GM23338 (cell line): ENCODE measurements at regions not wholly inside any gene's neighbourhood (a gene's known extent, or its start where the extent isn't known, plus 50 kb on each side); places are given as distances from the start of the nearest gene placed in this dataset.

ENCODE experiments used
- ATAC-seq: fragments of 200-7000 bp; cut with Tn5 transposase; 3 replicates; pipeline ENCODE4 v1.9.1; 2020
- DNase-seq: peaks from one replicate; pipeline ENCODE4 v3.0.0-alpha.2; 2015; ENCODE audit warnings: low spot score
- H2AFZ ChIP-seq: fragments of 200-600 bp; sonication (generic); 2 replicates; pipeline ENCODE4 v1.8.0; 2016; ENCODE audit warnings: antibody characterized with exemption, mild to moderate bottlenecking, moderate library complexity
- H3F3A ChIP-seq: fragments of 200-600 bp; sonication (generic); replicated peaks from 2 replicates; pipeline ENCODE4 v1.8.0; 2017; ENCODE audit warnings: antibody characterized with exemption, mixed run types, low read depth
- H3K27ac ChIP-seq: fragments of 200-600 bp; sonication (generic); 2 replicates; pipeline ENCODE4 v1.6.1; 2016; ENCODE audit warnings: low read depth
- H3K27me3 ChIP-seq: fragments of 200-600 bp; sonication (generic); 2 replicates; pipeline ENCODE4 v1.8.0; 2016; ENCODE audit warnings: mild to moderate bottlenecking, mixed run types, moderate library complexity; ENCODE audit not compliant: insufficient read depth
- H3K36me3 ChIP-seq: fragments of 200-600 bp; sonication (generic); 2 replicates; pipeline ENCODE4 v1.8.0; 2016; ENCODE audit warnings: mild to moderate bottlenecking; ENCODE audit not compliant: insufficient read depth
- H3K4me1 ChIP-seq: fragments of 200-600 bp; sonication (generic); 2 replicates; pipeline ENCODE4 v1.8.0; 2016; ENCODE audit warnings: mild to moderate bottlenecking, moderate library complexity; ENCODE audit not compliant: insufficient read depth
- H3K4me2 ChIP-seq: fragments of 200-600 bp; sonication (generic); 2 replicates; pipeline ENCODE4 v1.7.1; 2017; ENCODE audit warnings: mixed run types
- H3K4me3 ChIP-seq: fragments of 200-600 bp; sonication (generic); 2 replicates; pipeline ENCODE4 v1.6.1; 2016; ENCODE audit warnings: mixed run types
- H3K79me2 ChIP-seq: fragments of 200-600 bp; sonication (generic); replicated peaks from 2 replicates; pipeline ENCODE4 v1.8.0; 2017; ENCODE audit warnings: mild to moderate bottlenecking; ENCODE audit not compliant: insufficient read depth
- H3K9me2 ChIP-seq: fragments of 200-600 bp; sonication (generic); 2 replicates; pipeline ENCODE4 v1.8.0; 2017; ENCODE audit not compliant: insufficient read depth
- H4K20me1 ChIP-seq: fragments of 200-600 bp; sonication (generic); replicated peaks from 2 replicates; pipeline ENCODE4 v1.8.0; 2017; ENCODE audit warnings: mild to moderate bottlenecking; ENCODE audit not compliant: insufficient read depth
- H3K27ac Mint-ChIP-seq: 2 replicates; pipeline ENCODE4 v1.8.0; 2020; ENCODE audit warnings: inconsistent platforms, mild to moderate bottlenecking, moderate library complexity, mixed read lengths
- H3K27me3 Mint-ChIP-seq: 3 replicates; pipeline ENCODE4 v1.8.0; 2022; ENCODE audit warnings: low read depth, mild to moderate bottlenecking, moderate library complexity, mixed read lengths, inconsistent platforms; ENCODE audit not compliant: insufficient read depth, poor library complexity
- H3K36me3 Mint-ChIP-seq: 3 replicates; pipeline ENCODE4 v1.8.0; 2021; ENCODE audit warnings: low read depth, mild to moderate bottlenecking, inconsistent platforms, moderate library complexity, mixed read lengths
- H3K4me1 Mint-ChIP-seq: 3 replicates; pipeline ENCODE4 v1.8.0; 2020; ENCODE audit warnings: mild to moderate bottlenecking, inconsistent platforms, mixed read lengths
- H3K4me3 Mint-ChIP-seq: 3 replicates; pipeline ENCODE4 v1.8.0; 2021; ENCODE audit warnings: moderate library complexity, mild to moderate bottlenecking, inconsistent platforms, mixed read lengths
- H3K9me3 Mint-ChIP-seq: 3 replicates; pipeline ENCODE4 v1.8.0; 2020; ENCODE audit warnings: moderate library complexity, mild to moderate bottlenecking, inconsistent platforms, mixed read lengths
- CREB1 ChIP-seq: fragments of 250-450 bp; sonication (Bioruptor Pico); IDR thresholded peaks from 2 replicates; pipeline ENCODE4 v1.5.0; 2020; ENCODE audit warnings: low read depth, mild to moderate bottlenecking, moderate library complexity
- EZH2 ChIP-seq: fragments of 200-600 bp; sonication (generic); IDR thresholded peaks from one replicate; pipeline ENCODE4 v1.8.0; 2017; ENCODE audit warnings: antibody characterized with exemption, mild to moderate bottlenecking, low read depth; ENCODE audit not compliant: unreplicated experiment
- EZH2phosphoT487 ChIP-seq: fragments of 200-600 bp; sonication (generic); IDR thresholded peaks from one replicate; pipeline ENCODE4 v1.8.1; 2018; ENCODE audit warnings: antibody characterized with exemption; ENCODE audit not compliant: unreplicated experiment
- JUNB ChIP-seq: IDR thresholded peaks from one replicate; pipeline ENCODE4 v1.6.1; 2016; ENCODE audit warnings: antibody characterized with exemption; ENCODE audit not compliant: unreplicated experiment
- NANOG ChIP-seq: IDR thresholded peaks from 2 replicates; pipeline ENCODE4 v1.6.1; 2016; ENCODE audit warnings: antibody characterized with exemption, borderline replicate concordance
- POLR2AphosphoS5 ChIP-seq: IDR thresholded peaks from 2 replicates; pipeline ENCODE4 v1.6.1; 2016; ENCODE audit warnings: antibody characterized with exemption, low read depth
- ZNF114 ChIP-seq: fragments of 250-450 bp; sonication (Bioruptor Pico); IDR thresholded peaks from 2 replicates; pipeline ENCODE4 v1.5.0; 2020; ENCODE audit warnings: mild to moderate bottlenecking, moderate library complexity
- TF ChIP-seq, protein P1 (sequence below): fragments of 250-450 bp; sonication (Bioruptor Pico); IDR thresholded peaks from 2 replicates; pipeline ENCODE4 v1.5.0; 2020; ENCODE audit warnings: mild to moderate bottlenecking, moderate library complexity
- TF ChIP-seq, protein P2 (sequence below): IDR thresholded peaks from one replicate; pipeline ENCODE4 v1.6.1; 2018; ENCODE audit warnings: antibody characterized with exemption; ENCODE audit not compliant: unreplicated experiment
- TF ChIP-seq, protein P3 (sequence below), 2 experiments: fragments of 200-600 bp in 1 of 2; sonication (generic) in 1 of 2; conservative IDR thresholded peaks; 2 replicates each; pipeline versions ENCODE4 v1.5.1 to v1.6.1; 2016 to 2017; ENCODE audit warnings: antibody characterized with exemption in 2 of 2, low read depth in 2 of 2, mild to moderate bottlenecking in 2 of 2, moderate library complexity in 1 of 2
- TF ChIP-seq, protein P4 (sequence below): IDR thresholded peaks from 2 replicates; pipeline ENCODE4 v1.6.1; 2016; ENCODE audit warnings: antibody characterized with exemption

DNA sequence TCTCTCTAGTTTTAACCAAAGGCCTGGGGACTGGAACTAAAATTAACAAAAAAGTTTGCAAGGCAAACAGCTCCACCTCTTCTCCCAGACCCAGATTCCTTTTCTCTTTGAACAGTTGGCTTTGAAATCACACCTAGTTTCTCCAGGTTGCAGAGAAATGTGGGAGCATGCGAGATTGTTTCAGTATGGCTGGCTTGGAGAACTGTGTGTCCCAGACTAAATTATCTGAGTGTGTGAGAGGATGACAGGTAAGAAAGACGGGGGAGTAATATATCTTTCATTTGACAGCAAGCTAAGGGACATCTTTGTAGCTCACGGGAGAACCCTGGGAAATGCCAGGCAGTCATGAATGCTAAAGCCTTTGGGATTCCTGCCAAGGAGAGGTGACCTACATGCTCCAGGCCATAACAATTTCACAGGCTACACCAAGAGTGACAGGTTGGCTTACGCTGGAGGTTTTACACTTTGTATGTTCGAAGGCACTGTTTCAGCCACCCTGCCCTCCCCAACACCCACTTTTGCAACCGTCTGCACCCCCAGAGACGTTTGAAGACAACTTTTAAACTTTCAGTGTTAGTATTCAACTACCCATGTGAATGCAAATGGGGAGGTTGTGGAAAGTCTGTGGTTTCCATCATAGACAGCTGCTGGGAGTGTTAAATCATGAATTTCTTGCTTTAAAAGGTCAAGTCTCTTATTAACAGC is 109.3 kb upstream of the SNX19 start (continued):
- TF ChIP-seq, protein P1, sequence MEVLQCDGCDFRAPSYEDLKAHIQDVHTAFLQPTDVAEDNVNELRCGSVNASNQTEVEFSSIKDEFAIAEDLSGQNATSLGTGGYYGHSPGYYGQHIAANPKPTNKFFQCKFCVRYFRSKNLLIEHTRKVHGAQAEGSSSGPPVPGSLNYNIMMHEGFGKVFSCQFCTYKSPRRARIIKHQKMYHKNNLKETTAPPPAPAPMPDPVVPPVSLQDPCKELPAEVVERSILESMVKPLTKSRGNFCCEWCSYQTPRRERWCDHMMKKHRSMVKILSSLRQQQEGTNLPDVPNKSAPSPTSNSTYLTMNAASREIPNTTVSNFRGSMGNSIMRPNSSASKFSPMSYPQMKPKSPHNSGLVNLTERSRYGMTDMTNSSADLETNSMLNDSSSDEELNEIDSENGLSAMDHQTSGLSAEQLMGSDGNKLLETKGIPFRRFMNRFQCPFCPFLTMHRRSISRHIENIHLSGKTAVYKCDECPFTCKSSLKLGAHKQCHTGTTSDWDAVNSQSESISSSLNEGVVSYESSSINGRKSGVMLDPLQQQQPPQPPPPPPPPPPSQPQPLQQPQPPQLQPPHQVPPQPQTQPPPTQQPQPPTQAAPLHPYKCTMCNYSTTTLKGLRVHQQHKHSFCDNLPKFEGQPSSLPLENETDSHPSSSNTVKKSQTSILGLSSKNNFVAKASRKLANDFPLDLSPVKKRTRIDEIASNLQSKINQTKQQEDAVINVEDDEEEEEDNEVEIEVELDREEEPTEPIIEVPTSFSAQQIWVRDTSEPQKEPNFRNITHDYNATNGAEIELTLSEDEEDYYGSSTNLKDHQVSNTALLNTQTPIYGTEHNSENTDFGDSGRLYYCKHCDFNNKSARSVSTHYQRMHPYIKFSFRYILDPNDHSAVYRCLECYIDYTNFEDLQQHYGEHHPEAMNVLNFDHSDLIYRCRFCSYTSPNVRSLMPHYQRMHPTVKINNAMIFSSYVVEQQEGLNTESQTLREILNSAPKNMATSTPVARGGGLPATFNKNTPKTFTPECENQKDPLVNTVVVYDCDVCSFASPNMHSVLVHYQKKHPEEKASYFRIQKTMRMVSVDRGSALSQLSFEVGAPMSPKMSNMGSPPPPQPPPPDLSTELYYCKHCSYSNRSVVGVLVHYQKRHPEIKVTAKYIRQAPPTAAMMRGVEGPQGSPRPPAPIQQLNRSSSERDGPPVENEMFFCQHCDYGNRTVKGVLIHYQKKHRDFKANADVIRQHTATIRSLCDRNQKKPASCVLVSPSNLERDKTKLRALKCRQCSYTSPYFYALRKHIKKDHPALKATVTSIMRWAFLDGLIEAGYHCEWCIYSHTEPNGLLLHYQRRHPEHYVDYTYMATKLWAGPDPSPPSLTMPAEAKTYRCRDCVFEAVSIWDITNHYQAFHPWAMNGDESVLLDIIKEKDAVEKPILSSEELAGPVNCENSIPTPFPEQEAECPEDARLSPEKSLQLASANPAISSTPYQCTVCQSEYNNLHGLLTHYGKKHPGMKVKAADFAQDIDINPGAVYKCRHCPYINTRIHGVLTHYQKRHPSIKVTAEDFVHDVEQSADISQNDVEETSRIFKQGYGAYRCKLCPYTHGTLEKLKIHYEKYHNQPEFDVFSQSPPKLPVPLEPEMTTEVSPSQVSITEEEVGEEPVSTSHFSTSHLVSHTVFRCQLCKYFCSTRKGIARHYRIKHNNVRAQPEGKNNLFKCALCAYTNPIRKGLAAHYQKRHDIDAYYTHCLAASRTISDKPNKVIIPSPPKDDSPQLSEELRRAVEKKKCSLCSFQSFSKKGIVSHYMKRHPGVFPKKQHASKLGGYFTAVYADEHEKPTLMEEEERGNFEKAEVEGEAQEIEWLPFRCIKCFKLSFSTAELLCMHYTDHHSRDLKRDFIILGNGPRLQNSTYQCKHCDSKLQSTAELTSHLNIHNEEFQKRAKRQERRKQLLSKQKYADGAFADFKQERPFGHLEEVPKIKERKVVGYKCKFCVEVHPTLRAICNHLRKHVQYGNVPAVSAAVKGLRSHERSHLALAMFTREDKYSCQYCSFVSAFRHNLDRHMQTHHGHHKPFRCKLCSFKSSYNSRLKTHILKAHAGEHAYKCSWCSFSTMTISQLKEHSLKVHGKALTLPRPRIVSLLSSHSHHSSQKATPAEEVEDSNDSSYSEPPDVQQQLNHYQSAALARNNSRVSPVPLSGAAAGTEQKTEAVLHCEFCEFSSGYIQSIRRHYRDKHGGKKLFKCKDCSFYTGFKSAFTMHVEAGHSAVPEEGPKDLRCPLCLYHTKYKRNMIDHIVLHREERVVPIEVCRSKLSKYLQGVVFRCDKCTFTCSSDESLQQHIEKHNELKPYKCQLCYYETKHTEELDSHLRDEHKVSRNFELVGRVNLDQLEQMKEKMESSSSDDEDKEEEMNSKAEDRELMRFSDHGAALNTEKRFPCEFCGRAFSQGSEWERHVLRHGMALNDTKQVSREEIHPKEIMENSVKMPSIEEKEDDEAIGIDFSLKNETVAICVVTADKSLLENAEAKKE (CRISPR knock-in tag): no peak
- no peak for TF ChIP-seq EZH2phosphoT487

DNA sequence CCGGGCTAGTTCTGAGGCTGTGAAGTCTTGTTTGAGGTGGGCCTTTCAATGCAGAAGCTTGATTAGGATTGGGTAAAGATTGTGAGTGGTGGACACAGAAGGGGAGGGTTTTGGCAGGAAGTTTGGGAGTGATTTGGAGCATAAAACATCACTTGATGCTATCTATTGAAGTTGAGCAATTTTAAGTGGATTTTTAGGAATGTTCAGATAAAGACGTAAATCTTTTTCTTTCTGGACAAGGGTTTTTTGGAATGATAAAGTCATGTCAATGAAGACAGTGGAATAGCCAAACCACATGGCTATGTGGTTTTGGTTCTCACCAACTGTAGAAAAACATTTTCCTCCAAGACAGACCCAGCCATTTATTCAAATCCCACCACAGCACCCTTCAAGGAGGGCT is 111.2 kb upstream of the SNX19 start:
- Histone ChIP-seq H3K9me2 (no peaks in the 10 kb centered on the region), H3F3A (no peaks in the 10 kb centered on the region), H3K27ac (no peak overlapping the region), H3K4me3 (no peak overlapping the region), H3K27me3 (no peaks in the 10 kb centered on the region), H3K4me2 (no peak overlapping the region), H3K36me3 (no peaks in the 10 kb centered on the region), H4K20me1 (no peaks in the 10 kb centered on the region; the same call in 1 of the 2 replicates), H3K79me2 (no peaks in the 10 kb centered on the region), H3K4me1 (peaks cover under 1% of the 10 kb centered on the region; the same call in 1 of the 2 replicates), H2AFZ (no peak overlapping the region)
- ATAC-seq (no peak), DNase-seq (no peak)
- H3K27me3 Mint-ChIP-seq: no peaks in the 10 kb centered on the region
- H3K27ac Mint-ChIP-seq: no peak overlapping the region
- no peaks in the 10 kb centered on the region for H3K9me3 Mint-ChIP-seq
- H3K36me3 Mint-ChIP-seq: no peaks in the 10 kb centered on the region
- no peak overlapping the region for H3K4me3 Mint-ChIP-seq
- H3K4me1 Mint-ChIP-seq: peaks cover 2% of the 10 kb centered on the region
- TF ChIP-seq NANOG (no peak), JUNB (no peak), EZH2 (no peak), CREB1 (CRISPR knock-in tag) (no peak), ZNF114 (CRISPR knock-in tag) (no peak), POLR2AphosphoS5 (no peak)
- TF ChIP-seq, protein P2, sequence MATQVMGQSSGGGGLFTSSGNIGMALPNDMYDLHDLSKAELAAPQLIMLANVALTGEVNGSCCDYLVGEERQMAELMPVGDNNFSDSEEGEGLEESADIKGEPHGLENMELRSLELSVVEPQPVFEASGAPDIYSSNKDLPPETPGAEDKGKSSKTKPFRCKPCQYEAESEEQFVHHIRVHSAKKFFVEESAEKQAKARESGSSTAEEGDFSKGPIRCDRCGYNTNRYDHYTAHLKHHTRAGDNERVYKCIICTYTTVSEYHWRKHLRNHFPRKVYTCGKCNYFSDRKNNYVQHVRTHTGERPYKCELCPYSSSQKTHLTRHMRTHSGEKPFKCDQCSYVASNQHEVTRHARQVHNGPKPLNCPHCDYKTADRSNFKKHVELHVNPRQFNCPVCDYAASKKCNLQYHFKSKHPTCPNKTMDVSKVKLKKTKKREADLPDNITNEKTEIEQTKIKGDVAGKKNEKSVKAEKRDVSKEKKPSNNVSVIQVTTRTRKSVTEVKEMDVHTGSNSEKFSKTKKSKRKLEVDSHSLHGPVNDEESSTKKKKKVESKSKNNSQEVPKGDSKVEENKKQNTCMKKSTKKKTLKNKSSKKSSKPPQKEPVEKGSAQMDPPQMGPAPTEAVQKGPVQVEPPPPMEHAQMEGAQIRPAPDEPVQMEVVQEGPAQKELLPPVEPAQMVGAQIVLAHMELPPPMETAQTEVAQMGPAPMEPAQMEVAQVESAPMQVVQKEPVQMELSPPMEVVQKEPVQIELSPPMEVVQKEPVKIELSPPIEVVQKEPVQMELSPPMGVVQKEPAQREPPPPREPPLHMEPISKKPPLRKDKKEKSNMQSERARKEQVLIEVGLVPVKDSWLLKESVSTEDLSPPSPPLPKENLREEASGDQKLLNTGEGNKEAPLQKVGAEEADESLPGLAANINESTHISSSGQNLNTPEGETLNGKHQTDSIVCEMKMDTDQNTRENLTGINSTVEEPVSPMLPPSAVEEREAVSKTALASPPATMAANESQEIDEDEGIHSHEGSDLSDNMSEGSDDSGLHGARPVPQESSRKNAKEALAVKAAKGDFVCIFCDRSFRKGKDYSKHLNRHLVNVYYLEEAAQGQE: no peak
- TF ChIP-seq, protein P3, sequence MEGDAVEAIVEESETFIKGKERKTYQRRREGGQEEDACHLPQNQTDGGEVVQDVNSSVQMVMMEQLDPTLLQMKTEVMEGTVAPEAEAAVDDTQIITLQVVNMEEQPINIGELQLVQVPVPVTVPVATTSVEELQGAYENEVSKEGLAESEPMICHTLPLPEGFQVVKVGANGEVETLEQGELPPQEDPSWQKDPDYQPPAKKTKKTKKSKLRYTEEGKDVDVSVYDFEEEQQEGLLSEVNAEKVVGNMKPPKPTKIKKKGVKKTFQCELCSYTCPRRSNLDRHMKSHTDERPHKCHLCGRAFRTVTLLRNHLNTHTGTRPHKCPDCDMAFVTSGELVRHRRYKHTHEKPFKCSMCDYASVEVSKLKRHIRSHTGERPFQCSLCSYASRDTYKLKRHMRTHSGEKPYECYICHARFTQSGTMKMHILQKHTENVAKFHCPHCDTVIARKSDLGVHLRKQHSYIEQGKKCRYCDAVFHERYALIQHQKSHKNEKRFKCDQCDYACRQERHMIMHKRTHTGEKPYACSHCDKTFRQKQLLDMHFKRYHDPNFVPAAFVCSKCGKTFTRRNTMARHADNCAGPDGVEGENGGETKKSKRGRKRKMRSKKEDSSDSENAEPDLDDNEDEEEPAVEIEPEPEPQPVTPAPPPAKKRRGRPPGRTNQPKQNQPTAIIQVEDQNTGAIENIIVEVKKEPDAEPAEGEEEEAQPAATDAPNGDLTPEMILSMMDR (conservative IDR thresholded peaks at IDR 0.05; ENCODE audit: low read depth in 2 of 2): no peak
- TF ChIP-seq, protein P4, sequence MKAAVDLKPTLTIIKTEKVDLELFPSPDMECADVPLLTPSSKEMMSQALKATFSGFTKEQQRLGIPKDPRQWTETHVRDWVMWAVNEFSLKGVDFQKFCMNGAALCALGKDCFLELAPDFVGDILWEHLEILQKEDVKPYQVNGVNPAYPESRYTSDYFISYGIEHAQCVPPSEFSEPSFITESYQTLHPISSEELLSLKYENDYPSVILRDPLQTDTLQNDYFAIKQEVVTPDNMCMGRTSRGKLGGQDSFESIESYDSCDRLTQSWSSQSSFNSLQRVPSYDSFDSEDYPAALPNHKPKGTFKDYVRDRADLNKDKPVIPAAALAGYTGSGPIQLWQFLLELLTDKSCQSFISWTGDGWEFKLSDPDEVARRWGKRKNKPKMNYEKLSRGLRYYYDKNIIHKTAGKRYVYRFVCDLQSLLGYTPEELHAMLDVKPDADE: no peak
